ENCODE measurements at regions not wholly inside any gene's neighbourhood (a gene's known extent, or its start where the extent isn't known, plus 50 kb on each side); places are given as distances from the start of the nearest gene placed in this dataset.

GRCh38 chr5:4860631-4861030, 279.5 kb upstream of the ADAMTS16 start:
- FAIRE-seq: no peak
- no peak for DNase-seq (ENCODE audit: low spot score)

GRCh38 chr5:4862500-4862899, 277.6 kb upstream of the ADAMTS16 start:
- FAIRE-seq (peak; percentile 87), DNase-seq (ENCODE audit: low spot score) (peak; percentile 46)

GRCh38 chr5:4866131-4866659, 273.9 kb upstream of the ADAMTS16 start:
- DNase-seq (ENCODE audit: low spot score): no peak
- no peak for FAIRE-seq

- DNase-seq (ENCODE audit: low spot score) (no peak), FAIRE-seq (no peak)
Observed at GRCh38 chr5:4866817-4867216, 273.3 kb upstream of the ADAMTS16 start.

GRCh38 chr5:4868140-4868735, 271.9 kb upstream of the ADAMTS16 start:
- peak; percentile 54 for FAIRE-seq
- peak; percentile 55 for DNase-seq (ENCODE audit: low spot score)

GRCh38 chr5:4873652-4874051, 266.5 kb upstream of the ADAMTS16 start:
- FAIRE-seq (peak; percentile 54), DNase-seq (ENCODE audit: low spot score) (peak; percentile 23)

- no peak for DNase-seq (ENCODE audit: low spot score)
- no peak for FAIRE-seq
Observed at GRCh38 chr5:4874097-4874496, 266.0 kb upstream of the ADAMTS16 start.

GRCh38 chr5:4875942-4876341, 264.2 kb upstream of the ADAMTS16 start:
- DNase-seq (ENCODE audit: low spot score) (no peak), FAIRE-seq (no peak)

- DNase-seq (ENCODE audit: low spot score) (no peak), FAIRE-seq (no peak)
Observed at GRCh38 chr5:4876804-4877203, 263.3 kb upstream of the ADAMTS16 start.

- no peak for FAIRE-seq
- no peak for DNase-seq (ENCODE audit: low spot score)
Observed at GRCh38 chr5:4877579-4877978, 262.6 kb upstream of the ADAMTS16 start.

GRCh38 chr5:4879075-4879474, 261.1 kb upstream of the ADAMTS16 start:
- DNase-seq (ENCODE audit: low spot score) (no peak), FAIRE-seq (no peak)

GRCh38 chr5:4879693-4880303, 260.3 kb upstream of the ADAMTS16 start:
- FAIRE-seq (peak; percentile 58), DNase-seq (ENCODE audit: low spot score) (peak; percentile 64)

- no peak for FAIRE-seq
- DNase-seq (ENCODE audit: low spot score): no peak
Observed at GRCh38 chr5:4880304-4880741, 259.8 kb upstream of the ADAMTS16 start.

- no peak for FAIRE-seq
- DNase-seq (ENCODE audit: low spot score): no peak
Observed at GRCh38 chr5:4881366-4882002, 258.6 kb upstream of the ADAMTS16 start.

GRCh38 chr5:4882186-4882585, 257.9 kb upstream of the ADAMTS16 start:
- FAIRE-seq: no peak
- DNase-seq (ENCODE audit: low spot score): no peak

- DNase-seq (ENCODE audit: low spot score) (no peak), FAIRE-seq (no peak)
Observed at GRCh38 chr5:4883360-4883759, 256.8 kb upstream of the ADAMTS16 start.

- FAIRE-seq (no peak), DNase-seq (ENCODE audit: low spot score) (no peak)
Observed at GRCh38 chr5:4893063-4893744, 246.9 kb upstream of the ADAMTS16 start.

- FAIRE-seq: no peak
- DNase-seq (ENCODE audit: low spot score): no peak
Observed at GRCh38 chr5:4896328-4896727, 243.8 kb upstream of the ADAMTS16 start.

GRCh38 chr5:4901305-4901811, 238.8 kb upstream of the ADAMTS16 start:
- FAIRE-seq (no peak), DNase-seq (ENCODE audit: low spot score) (no peak)

GRCh38 chr5:4901924-4902323, 238.2 kb upstream of the ADAMTS16 start:
- no peak for FAIRE-seq
- DNase-seq (ENCODE audit: low spot score): no peak

GRCh38 chr5:4905674-4906520, 234.2 kb upstream of the ADAMTS16 start:
- FAIRE-seq (no peak), DNase-seq (ENCODE audit: low spot score) (peak; percentile 29)
